A549 (cell line): ENCODE measurements at regions not wholly inside any gene's neighbourhood (a gene's known extent, or its start where the extent isn't known, plus 50 kb on each side); places are given as distances from the start of the nearest gene placed in this dataset.
"Not testable (repeated sequence)": the region's sequence is repeated elsewhere in the genome, so short reads cannot be mapped to it uniquely, and the experiment has no call there.

Experiments
- ATAC-seq, 2 experiments: fragments of 200-7000 bp in 1 of 2; fragments of >200 bp in 1 of 2; cut with Nextera tagmentation in 1 of 2; cut with Tn5 transposase in 1 of 2; 3 replicates each; pipeline versions ENCODE4 v1.8.0 to v1.9.1; 2018 to 2020; ENCODE audit warnings: mild to moderate bottlenecking in 1 of 2, moderate library complexity in 1 of 2
- CTCF ChIA-PET: fragments of 300-600 bp; sonication (Branson Sonifier 250); formaldehyde crosslinking; extraction: SDS; loops from one replicate; lab custom pipeline; 2021; ENCODE audit warnings: antibody characterized with exemption, inconsistent platforms; lab: Yijun Ruan, JAX
- POLR2A ChIA-PET: fragments of 350-600 bp; formaldehyde crosslinking; extraction: SDS; loops from one replicate; lab custom pipeline; 2021; ENCODE audit warnings: antibody characterized with exemption, inconsistent platforms; lab: Yijun Ruan, JAX
- DNase-seq, 2 experiments: peaks; one replicate each; pipeline versions ENCODE4 v3.0.0 to v3.0.0-alpha.2; 2011 to 2016; ENCODE audit warnings: low read depth in 1 of 2, low spot score in 1 of 2
- FAIRE-seq: peaks from 2 replicates; lab custom pipeline; 2011; peaks lifted over from hg19 to GRCh38; lab: Jason Lieb, UNC
- H3K27ac ChIP-seq, 2 experiments: fragments of >200 bp; sonication (Bioruptor Twin); formaldehyde crosslinking; 3 replicates each; pipeline ENCODE4 v1.5.1; 2016 to 2017
- H3K4me1 ChIP-seq: fragments of >200 bp; sonication (Bioruptor Twin); formaldehyde crosslinking; 3 replicates; pipeline ENCODE4 v1.6.1; 2016
- H3K4me2 ChIP-seq: fragments of >200 bp; sonication (Bioruptor Twin); formaldehyde crosslinking; 3 replicates; pipeline ENCODE4 v1.6.1; 2016
- H3K4me3 ChIP-seq: fragments of >200 bp; sonication (Bioruptor Twin); formaldehyde crosslinking; 3 replicates; pipeline ENCODE4 v1.5.1; 2016
- H3K9me3 ChIP-seq: fragments of >200 bp; sonication (Bioruptor Twin); formaldehyde crosslinking; 3 replicates; pipeline ENCODE4 v1.6.1; 2016
- ATOH8 ChIP-seq: fragments of 250-450 bp; sonication (Bioruptor Pico); IDR thresholded peaks from 2 replicates; pipeline ENCODE4 v1.5.0; 2020; ENCODE audit warnings: low read depth, mild to moderate bottlenecking, moderate library complexity
- BCL3 ChIP-seq: fragments of >200 bp; sonication (Bioruptor Twin); formaldehyde crosslinking; IDR thresholded peaks from 3 replicates; pipeline ENCODE4 v1.6.1; 2016
- CHD2 ChIP-seq: fragments of 150-350 bp; IDR thresholded peaks from 2 replicates; pipeline ENCODE4 v1.6.1; 2014; ENCODE audit warnings: low read length; ENCODE audit not compliant: partially characterized antibody
- CHD4 ChIP-seq: fragments of 200-600 bp; sonication (generic); IDR thresholded peaks from 2 replicates; pipeline ENCODE4 v1.6.1; 2016; ENCODE audit warnings: antibody characterized with exemption, mild to moderate bottlenecking, borderline replicate concordance
- CTCF ChIP-seq: fragments of >200 bp; sonication (Bioruptor Twin); formaldehyde crosslinking; IDR thresholded peaks from 3 replicates; pipeline ENCODE4 v1.5.1; 2016
- EP300 ChIP-seq, 2 experiments: fragments of >200 bp; sonication (Bioruptor Twin); formaldehyde crosslinking; IDR thresholded peaks; 2 replicates in 1 of 2; 3 replicates in 1 of 2; pipeline ENCODE4 v1.6.1; 2016 to 2017
- HDAC2 ChIP-seq: fragments of 200-600 bp; sonication (generic); IDR thresholded peaks from 2 replicates; pipeline ENCODE4 v1.6.1; 2016
- HES2 ChIP-seq: fragments of >200 bp; sonication (Bioruptor Twin); formaldehyde crosslinking; IDR thresholded peaks from 2 replicates; pipeline ENCODE4 v1.6.1; 2016
- HEYL ChIP-seq: fragments of 250-450 bp; sonication (Bioruptor Pico); IDR thresholded peaks from 2 replicates; pipeline ENCODE4 v1.8.0; 2021; ENCODE audit warnings: mild to moderate bottlenecking, moderate library complexity
- HMGXB4 ChIP-seq: fragments of 250-450 bp; sonication (Bioruptor Pico); IDR thresholded peaks from 2 replicates; pipeline ENCODE4 v1.5.0; 2021; ENCODE audit warnings: mild to moderate bottlenecking, moderate library complexity, borderline replicate concordance
- HOXB13 ChIP-seq: fragments of 250-450 bp; sonication (Bioruptor Pico); IDR thresholded peaks from 2 replicates; pipeline ENCODE4 v1.5.0; 2020; ENCODE audit warnings: low read depth, mild to moderate bottlenecking, moderate library complexity
- KDM1A ChIP-seq: fragments of 200-600 bp; sonication (generic); IDR thresholded peaks from 2 replicates; pipeline ENCODE4 v1.6.1; 2016; ENCODE audit warnings: low read depth, mild to moderate bottlenecking
- MAFK ChIP-seq: fragments of 450-650 bp; IDR thresholded peaks from 2 replicates; pipeline ENCODE4 v1.6.1; 2014; ENCODE audit not compliant: partially characterized antibody
- MAZ ChIP-seq: fragments of 150-350 bp; IDR thresholded peaks from 2 replicates; pipeline ENCODE4 v1.6.1; 2014; ENCODE audit warnings: antibody characterized with exemption, low read depth, low read length, borderline replicate concordance
- NPAS2 ChIP-seq: fragments of 250-450 bp; sonication (Bioruptor Pico); IDR thresholded peaks from 2 replicates; pipeline ENCODE4 v1.8.0; 2022; ENCODE audit warnings: mild to moderate bottlenecking, moderate library complexity, borderline replicate concordance
- RARB ChIP-seq: fragments of 250-450 bp; sonication (Bioruptor Pico); IDR thresholded peaks from 2 replicates; pipeline ENCODE4 v1.8.0; 2021; ENCODE audit warnings: mild to moderate bottlenecking, moderate library complexity
- RCOR1 ChIP-seq: fragments of 150-350 bp; IDR thresholded peaks from 2 replicates; pipeline ENCODE4 v1.6.1; 2014; ENCODE audit warnings: antibody characterized with exemption, low read length, low read depth
- REST ChIP-seq: fragments of 200-600 bp; sonication (generic); IDR thresholded peaks from 2 replicates; pipeline ENCODE4 v1.6.1; 2016; ENCODE audit warnings: antibody characterized with exemption, mild to moderate bottlenecking, moderate library complexity
- RFX5 ChIP-seq: fragments of 450-650 bp; IDR thresholded peaks from 2 replicates; pipeline ENCODE4 v1.7.1; 2014; ENCODE audit warnings: antibody characterized with exemption, mild to moderate bottlenecking, moderate library complexity
- SMC3 ChIP-seq: fragments of >200 bp; sonication (Bioruptor Twin); formaldehyde crosslinking; IDR thresholded peaks from 3 replicates; pipeline ENCODE4 v1.6.1; 2018; ENCODE audit warnings: inconsistent platforms
- TP53 ChIP-seq: fragments of 250-450 bp; sonication (Bioruptor Pico); IDR thresholded peaks from 2 replicates; pipeline ENCODE4 v1.5.0; 2021; ENCODE audit warnings: mild to moderate bottlenecking, moderate library complexity
- ZC3H11A ChIP-seq: fragments of 450-650 bp; IDR thresholded peaks from 2 replicates; pipeline ENCODE4 v1.6.1; 2014; ENCODE audit warnings: antibody characterized with exemption, mild to moderate bottlenecking
- ZFP36 ChIP-seq: fragments of 450-650 bp; IDR thresholded peaks from 2 replicates; pipeline ENCODE4 v1.6.1; 2014; ENCODE audit warnings: borderline replicate concordance; ENCODE audit not compliant: partially characterized antibody
- WGBS: methylation state at CpG from one replicate; pipeline ENCODE4 v1.1.6; 2017; ENCODE audit errors: missing lambda C conversion rate; 5-methylcytosine and 5-hydroxymethylcytosine counted together

- TF ChIP-seq ZFP36, result peak; percentile 83
- H3K27ac ChIP-seq, POLR2A ChIA-PET, ATAC-seq, FAIRE-seq, DNase-seq, H3K4me1 ChIP-seq, H3K4me2 ChIP-seq, H3K9me3 ChIP-seq, H3K4me3 ChIP-seq: not testable (repeated sequence)
- 21% methylated on average over 3 of the region's 3 CpGs for WGBS
- CTCF ChIA-PET, result interaction anchor here (0.9 kb wide), 1 partner anchor 27 kb away, joined by 3 read pairs; no protein-coding TSS in a partner anchor
These were observed 241.5 kb downstream of the KCNK2 start for GRCh38 chr1:215323992-215324391.

- POLR2A ChIA-PET, result no interaction called here
- no peak for TF ChIP-seq CTCF
- no peak for TF ChIP-seq SMC3
- TF ChIP-seq HES2, result no peak
- TF ChIP-seq RFX5, result no peak
- TF ChIP-seq NPAS2 (CRISPR knock-in tag), result no peak
- TF ChIP-seq EP300 (IDR thresholded peaks at IDR 0.05), result no peak
- TF ChIP-seq HMGXB4 (CRISPR knock-in tag), result no peak
- no peak for TF ChIP-seq RCOR1
- no peak for TF ChIP-seq HOXB13 (CRISPR knock-in tag)
- TF ChIP-seq REST, result no peak
- no peak for TF ChIP-seq CHD4
- no peak for TF ChIP-seq HEYL (CRISPR knock-in tag)
- Histone ChIP-seq H3K4me2 (no peak overlapping the region), H3K27ac (no peak overlapping the region), H3K9me3 (no peaks in the 10 kb centered on the region), H3K4me1 (no peaks in the 10 kb centered on the region), H3K4me3 (no peak overlapping the region)
- FAIRE-seq (no peak), ATAC-seq (no peak), DNase-seq (no peak)
- CTCF ChIA-PET, result interaction anchor here (0.6 kb wide), 1 partner anchor 540 kb away, joined by 3 read pairs; no protein-coding TSS in a partner anchor
These were observed 236.7 kb upstream of the KCTD3 start for GRCh38 chr1:215330426-215330825.

- Histone ChIP-seq H3K9me3 (no peaks in the 10 kb centered on the region), H3K4me2 (no peak overlapping the region), H3K27ac (no peak overlapping the region), H3K4me1 (no peaks in the 10 kb centered on the region), H3K4me3 (no peak overlapping the region)
- POLR2A ChIA-PET, result no interaction called here
- TF ChIP-seq ATOH8 (no peak), RARB (CRISPR knock-in tag) (no peak), MAZ (no peak), MAFK (no peak), NPAS2 (CRISPR knock-in tag) (no peak), KDM1A (no peak), TP53 (no peak), HDAC2 (no peak), BCL3 (no peak), ZC3H11A (no peak), EP300 (IDR thresholded peaks at IDR 0.05) (no peak), CHD2 (no peak)
- DNase-seq, result no peak
- FAIRE-seq, result no peak
- no peak for ATAC-seq
- CTCF ChIA-PET, result no interaction called here
These were observed 222.6 kb upstream of the KCTD3 start for GRCh38 chr1:215344539-215344938.
